Activated naive CD8-positive, alpha-beta T cell treated with anti-CD3 and anti-CD28 coated beads, Interleukin-2, amount 50 U/mL, for 24 hours (primary cell): ENCODE measurements at regions not wholly inside any gene's neighbourhood (a gene's known extent, or its start where the extent isn't known, plus 50 kb on each side); places are given as distances from the start of the nearest gene placed in this dataset.

ENCODE experiments used
- ATAC-seq: fragments of 150-1000 bp; cut with Tn5 transposase; one replicate; pipeline ENCODE4 v1.10.0; 2021
- DNase-seq: peaks from one replicate; pipeline ENCODE4 v3.0.0; 2021
- H3K27ac Mint-ChIP-seq: one replicate; pipeline ENCODE4 v1.8.0; 2021; ENCODE audit warnings: mild to moderate bottlenecking, mixed read lengths
- H3K27me3 Mint-ChIP-seq: one replicate; pipeline ENCODE4 v1.8.0; 2021; ENCODE audit warnings: mixed read lengths
- H3K36me3 Mint-ChIP-seq: one replicate; pipeline ENCODE4 v1.8.0; 2021; ENCODE audit warnings: low read depth, mixed read lengths
- H3K4me1 Mint-ChIP-seq: one replicate; pipeline ENCODE4 v1.8.0; 2021; ENCODE audit warnings: mixed read lengths
- H3K4me3 Mint-ChIP-seq: one replicate; pipeline ENCODE4 v1.8.0; 2021; ENCODE audit warnings: mild to moderate bottlenecking, moderate library complexity, mixed read lengths
- H3K9me3 Mint-ChIP-seq: one replicate; pipeline ENCODE4 v1.8.0; 2021; ENCODE audit warnings: mixed read lengths

DNA sequence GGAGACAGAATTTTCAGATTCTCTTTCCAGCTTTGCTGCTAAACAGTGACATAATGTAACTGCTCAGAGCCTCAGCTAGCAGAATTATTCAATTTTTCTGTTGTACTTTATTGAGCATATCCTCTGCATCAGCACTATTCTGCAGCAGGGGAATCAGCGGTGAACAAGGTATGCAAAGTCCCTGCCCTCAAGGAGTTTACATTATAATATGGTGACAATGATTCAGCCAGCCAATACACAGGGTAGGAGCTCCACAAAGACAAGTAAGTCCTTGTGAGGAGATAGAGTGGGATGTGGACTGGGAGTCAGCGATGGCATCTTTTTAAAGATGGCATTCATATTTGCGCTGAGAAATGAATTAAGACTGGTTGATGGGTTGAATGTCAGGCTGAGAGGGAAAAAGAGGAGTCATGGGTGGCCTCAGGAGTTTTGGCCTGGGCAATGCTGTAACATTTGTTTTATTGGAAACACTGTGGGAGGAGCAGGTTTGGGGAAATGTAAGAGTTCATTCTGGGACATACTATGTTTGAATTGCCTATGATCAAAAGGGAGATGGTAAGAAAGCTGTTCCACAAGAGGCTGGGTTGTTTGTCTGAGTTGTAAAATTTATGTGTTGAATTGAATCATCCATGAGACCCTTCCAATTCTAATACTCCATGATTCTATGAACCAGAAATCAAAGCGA lies 194.5 kb downstream of the PLK2 start:
- no peaks in the 10 kb centered on the region for H3K36me3 Mint-ChIP-seq
- ATAC-seq (no peak), DNase-seq (no peak)

DNA sequence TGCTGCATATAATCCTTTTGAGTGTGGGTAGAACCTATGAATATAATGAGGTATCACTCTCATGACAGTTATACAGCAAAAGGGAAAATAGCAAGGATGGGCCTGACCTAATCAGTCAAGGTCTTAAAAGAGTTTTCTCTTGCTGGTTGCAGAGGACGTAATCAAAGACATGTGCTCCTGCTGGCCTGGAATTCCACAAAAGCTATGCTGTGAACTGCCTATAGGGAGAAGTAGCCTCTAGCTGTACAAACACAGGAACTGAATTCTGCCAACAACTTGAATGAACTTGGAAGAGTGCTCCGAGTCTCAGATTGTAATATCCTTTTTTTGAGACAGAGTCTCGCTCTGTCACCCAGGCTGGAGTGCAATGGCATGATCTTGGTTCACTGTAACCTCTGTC lies 195.6 kb downstream of the PLK2 start:
- H3K4me1 Mint-ChIP-seq: no peaks in the 10 kb centered on the region
- no peaks in the 10 kb centered on the region for H3K36me3 Mint-ChIP-seq
- H3K9me3 Mint-ChIP-seq: no peaks in the 10 kb centered on the region
- no peak overlapping the region for H3K4me3 Mint-ChIP-seq
- ATAC-seq (no peak), DNase-seq (no peak)
- H3K27me3 Mint-ChIP-seq: peaks cover 3% of the 10 kb centered on the region
- H3K27ac Mint-ChIP-seq: no peak overlapping the region

More for the DNA sequence above, 194.5 kb downstream of the PLK2 start:
- H3K27me3 Mint-ChIP-seq: peaks cover 3% of the 10 kb centered on the region
- H3K4me3 Mint-ChIP-seq: no peak overlapping the region
- no peaks in the 10 kb centered on the region for H3K9me3 Mint-ChIP-seq
- H3K27ac Mint-ChIP-seq: no peak overlapping the region
- no peaks in the 10 kb centered on the region for H3K4me1 Mint-ChIP-seq

DNA sequence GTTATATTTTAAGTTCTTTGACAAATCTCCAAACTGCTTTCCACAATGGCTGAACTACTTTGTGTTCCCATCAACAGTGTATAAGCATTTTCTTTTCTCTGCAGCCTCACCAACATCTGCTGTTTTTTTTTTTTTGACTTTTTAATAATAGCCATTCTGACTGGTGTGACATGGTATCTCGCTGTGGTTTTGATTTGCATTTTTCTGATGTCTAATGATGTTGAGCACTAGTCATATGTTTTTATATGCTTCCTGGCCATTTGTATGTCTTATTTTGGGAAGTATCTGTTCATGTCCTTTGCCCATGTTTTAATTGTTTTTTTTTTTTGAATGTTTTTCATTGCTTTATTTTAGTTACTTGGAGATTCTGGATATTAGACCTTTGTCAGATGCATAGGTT lies 196.6 kb downstream of the PLK2 start:
- peaks cover 3% of the 10 kb centered on the region for H3K27me3 Mint-ChIP-seq
- H3K9me3 Mint-ChIP-seq: no peaks in the 10 kb centered on the region
- no peak overlapping the region for H3K27ac Mint-ChIP-seq
- no peak overlapping the region for H3K4me3 Mint-ChIP-seq
- DNase-seq (no peak), ATAC-seq (no peak)
- H3K36me3 Mint-ChIP-seq: no peaks in the 10 kb centered on the region
- no peaks in the 10 kb centered on the region for H3K4me1 Mint-ChIP-seq

DNA sequence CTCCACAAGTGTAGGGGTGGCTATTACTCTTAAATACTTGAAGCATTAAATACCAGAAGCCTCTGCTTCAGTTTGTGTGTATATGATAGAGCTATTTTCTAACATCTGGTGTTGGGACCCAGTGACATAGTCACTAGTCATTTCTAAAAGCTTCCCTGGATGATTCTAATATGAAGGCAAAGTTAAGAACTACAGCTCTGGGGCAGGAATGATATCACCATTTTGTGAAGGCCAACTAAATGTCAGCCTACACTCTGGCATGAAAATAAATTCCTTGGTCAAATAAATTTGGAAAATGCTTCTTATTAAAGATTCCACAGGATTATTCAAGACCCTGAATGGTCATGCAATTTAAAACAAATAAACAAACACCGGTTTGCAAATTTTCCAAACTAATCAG lies 197.7 kb downstream of the PLK2 start:
- no peaks in the 10 kb centered on the region for H3K4me1 Mint-ChIP-seq
- no peak overlapping the region for H3K27ac Mint-ChIP-seq
- DNase-seq: no peak
- H3K9me3 Mint-ChIP-seq: no peaks in the 10 kb centered on the region
- no peak for ATAC-seq
- H3K36me3 Mint-ChIP-seq: no peaks in the 10 kb centered on the region
- H3K4me3 Mint-ChIP-seq: no peak overlapping the region
- H3K27me3 Mint-ChIP-seq: peaks cover 3% of the 10 kb centered on the region

DNA sequence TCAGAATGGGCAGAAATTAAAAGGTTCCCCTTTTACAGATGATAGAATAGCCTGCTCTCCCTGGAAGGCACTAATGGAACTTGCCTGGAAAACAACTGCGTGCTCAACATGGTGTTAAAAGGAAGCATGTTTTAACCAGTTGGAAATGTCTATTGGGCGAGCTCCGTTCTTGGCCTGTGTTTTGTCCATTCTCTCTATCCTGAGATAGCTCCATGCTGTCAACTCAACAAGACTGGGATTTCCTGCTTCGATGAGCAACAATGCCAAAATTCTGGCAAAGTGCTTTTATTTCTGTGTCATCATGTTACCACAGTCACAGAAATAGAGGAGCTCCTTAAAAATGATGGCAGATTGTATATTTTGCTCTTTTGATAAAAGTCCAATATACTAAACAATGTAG lies 198.3 kb downstream of the PLK2 start:
- H3K4me1 Mint-ChIP-seq: no peaks in the 10 kb centered on the region
- peaks cover 3% of the 10 kb centered on the region for H3K27me3 Mint-ChIP-seq
- DNase-seq: no peak
- no peaks in the 10 kb centered on the region for H3K36me3 Mint-ChIP-seq
- no peak for ATAC-seq
- H3K4me3 Mint-ChIP-seq: no peak overlapping the region
- H3K9me3 Mint-ChIP-seq: no peaks in the 10 kb centered on the region
- H3K27ac Mint-ChIP-seq: no peak overlapping the region

DNA sequence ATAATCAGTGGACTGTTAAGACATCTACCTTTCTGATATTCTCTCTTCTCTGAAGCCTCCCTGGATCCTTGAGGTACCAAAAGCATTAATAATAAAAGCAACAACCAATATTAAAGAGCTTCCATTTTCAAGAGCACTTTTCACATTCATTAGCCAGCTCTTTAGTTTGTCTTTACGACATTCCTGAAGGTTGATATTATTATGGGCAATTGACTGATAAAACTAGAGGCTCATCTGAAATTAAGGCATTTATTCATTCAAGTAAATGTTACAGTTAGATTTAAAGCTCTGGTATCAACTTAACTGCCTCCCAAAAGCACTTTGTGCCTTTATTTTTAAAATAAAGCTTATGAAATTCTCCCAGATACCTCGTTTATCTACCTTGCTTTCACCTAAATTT lies 199.6 kb downstream of the PLK2 start:
- H3K27ac Mint-ChIP-seq: no peak overlapping the region
- H3K9me3 Mint-ChIP-seq: no peaks in the 10 kb centered on the region
- H3K27me3 Mint-ChIP-seq: peaks cover 3% of the 10 kb centered on the region
- no peak overlapping the region for H3K4me3 Mint-ChIP-seq
- H3K4me1 Mint-ChIP-seq: no peaks in the 10 kb centered on the region
- DNase-seq (no peak), ATAC-seq (no peak)
- H3K36me3 Mint-ChIP-seq: no peaks in the 10 kb centered on the region

DNA sequence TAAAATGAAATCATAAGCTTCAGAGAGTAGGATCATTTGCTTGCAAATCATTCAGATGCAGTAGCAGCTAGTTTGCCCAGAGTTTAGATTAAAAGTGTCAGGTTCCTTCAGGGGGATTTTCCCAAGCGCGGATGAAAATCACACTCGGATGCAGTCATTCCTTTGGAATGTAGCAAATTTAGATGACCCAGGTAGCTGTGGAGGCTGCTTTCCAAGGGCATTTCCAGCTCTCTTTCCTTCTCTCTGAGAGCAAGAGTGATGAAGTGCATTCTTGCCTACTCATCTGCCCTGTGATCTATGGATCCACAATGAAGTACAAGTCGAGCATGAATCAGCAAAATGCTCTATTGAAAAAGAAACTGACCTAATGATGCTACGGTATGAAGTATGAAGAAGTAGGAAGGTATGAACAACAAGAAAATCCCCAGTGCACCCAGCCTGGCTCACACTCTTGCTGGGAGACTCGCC lies 200.2 kb downstream of the PLK2 start:
- Mint-ChIP-seq H3K9me3 (no peaks in the 10 kb centered on the region), H3K4me3 (no peak overlapping the region), H3K4me1 (no peaks in the 10 kb centered on the region), H3K36me3 (no peaks in the 10 kb centered on the region), H3K27ac (no peak overlapping the region), H3K27me3 (peaks cover 3% of the 10 kb centered on the region)
- DNase-seq (no peak), ATAC-seq (no peak)

DNA sequence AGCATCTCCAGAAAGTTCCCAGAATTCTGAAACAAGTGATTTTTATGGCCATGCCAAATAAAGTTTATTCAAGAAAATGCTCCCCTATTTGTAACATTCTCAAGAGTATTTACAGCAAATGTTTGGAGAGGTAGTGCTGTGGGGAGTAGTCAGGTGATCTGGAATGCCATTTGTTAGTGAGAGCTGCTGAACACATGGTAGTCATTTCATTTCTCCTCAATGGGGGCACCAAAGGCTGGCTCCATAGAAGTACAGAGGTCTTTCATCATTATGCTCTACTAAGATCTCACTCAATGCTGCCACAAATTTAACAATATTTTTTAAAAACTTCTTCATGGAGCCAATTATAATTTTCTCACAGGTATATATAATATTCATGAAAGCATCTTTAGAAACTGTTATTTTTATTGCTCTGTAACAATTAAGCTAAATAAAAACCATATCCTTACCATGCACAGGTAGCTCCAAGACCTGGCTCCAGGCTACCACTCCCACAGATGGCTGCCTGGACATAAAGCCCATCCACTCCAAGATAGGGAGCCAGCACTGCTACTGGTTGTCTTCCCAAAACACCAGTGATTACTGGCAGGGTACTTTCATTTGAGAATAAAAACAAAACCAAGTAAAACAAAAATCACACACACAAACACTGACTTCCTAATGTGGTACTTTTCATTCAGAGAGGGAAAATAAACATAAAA lies 200.8 kb downstream of the PLK2 start:
- Mint-ChIP-seq H3K36me3 (no peaks in the 10 kb centered on the region), H3K4me1 (no peaks in the 10 kb centered on the region), H3K9me3 (no peaks in the 10 kb centered on the region), H3K27me3 (peaks cover 3% of the 10 kb centered on the region), H3K4me3 (no peak overlapping the region), H3K27ac (no peak overlapping the region)
- ATAC-seq (no peak), DNase-seq (no peak)

DNA sequence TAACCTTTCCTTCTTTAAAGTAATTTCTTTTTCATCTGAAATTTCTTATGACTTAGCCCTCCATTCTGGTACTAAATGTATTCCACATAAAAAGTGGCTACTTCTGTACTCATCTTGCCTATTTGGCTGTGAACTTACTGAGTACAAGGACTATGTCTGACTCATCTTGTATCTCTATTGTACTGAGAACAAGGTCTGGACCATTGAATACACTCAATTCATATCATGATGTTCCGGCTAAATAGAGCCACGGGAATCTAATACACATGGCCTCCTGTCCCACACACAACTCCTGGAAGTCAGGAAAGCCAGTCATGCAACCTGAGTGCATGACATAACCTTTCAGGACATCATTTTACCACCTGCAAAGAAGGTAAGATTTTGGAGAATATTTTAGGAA lies 203.9 kb downstream of the PLK2 start:
- Mint-ChIP-seq H3K27me3 (no peaks in the 10 kb centered on the region), H3K36me3 (no peaks in the 10 kb centered on the region), H3K27ac (no peak overlapping the region), H3K4me1 (no peaks in the 10 kb centered on the region), H3K4me3 (no peak overlapping the region), H3K9me3 (no peaks in the 10 kb centered on the region)
- DNase-seq (no peak), ATAC-seq (no peak)

DNA sequence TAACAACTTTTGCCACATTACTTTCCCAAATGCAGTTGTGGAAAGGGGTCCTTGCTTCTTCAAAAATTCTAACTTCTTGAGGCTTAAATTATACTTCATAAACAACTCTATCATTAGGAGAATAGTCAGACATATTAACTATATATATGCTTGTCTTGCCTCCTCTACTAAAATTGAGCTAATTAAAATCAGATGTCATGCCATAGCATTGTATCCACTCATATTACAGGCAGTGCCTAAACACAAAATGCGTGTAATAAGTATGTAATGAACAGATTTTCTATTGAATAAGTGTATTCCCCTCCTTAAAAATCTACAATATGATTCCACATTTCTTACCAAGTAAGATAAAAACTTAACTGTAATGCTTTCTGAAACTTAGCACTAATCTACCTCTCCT lies 204.5 kb downstream of the PLK2 start:
- Mint-ChIP-seq H3K36me3 (no peaks in the 10 kb centered on the region), H3K27ac (no peak overlapping the region), H3K9me3 (no peaks in the 10 kb centered on the region), H3K4me3 (no peak overlapping the region), H3K27me3 (no peaks in the 10 kb centered on the region), H3K4me1 (no peaks in the 10 kb centered on the region)
- ATAC-seq (no peak), DNase-seq (no peak)

DNA sequence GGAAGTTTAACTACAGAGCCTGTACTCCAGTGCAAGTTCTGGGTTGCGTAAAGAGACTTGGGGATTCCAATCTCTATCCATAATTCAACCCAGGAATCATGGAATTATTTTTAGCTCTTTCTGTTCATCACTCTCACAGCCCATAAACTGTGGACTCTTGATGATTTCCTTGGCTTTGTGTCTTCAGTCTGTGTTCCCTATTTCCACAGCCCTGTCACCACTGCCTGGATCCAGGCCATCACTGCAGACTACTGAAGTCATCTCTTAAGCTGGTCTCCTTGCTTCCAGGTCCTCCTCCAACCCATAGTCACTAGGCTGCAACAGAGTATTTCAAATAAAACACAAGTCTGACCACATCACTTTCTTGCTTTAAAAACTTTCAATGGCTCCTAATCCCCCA lies 211.7 kb downstream of the PLK2 start:
- no peak overlapping the region for H3K27ac Mint-ChIP-seq
- no peak for ATAC-seq
- H3K36me3 Mint-ChIP-seq: no peaks in the 10 kb centered on the region
- no peaks in the 10 kb centered on the region for H3K9me3 Mint-ChIP-seq
- no peak for DNase-seq
- H3K4me1 Mint-ChIP-seq: no peaks in the 10 kb centered on the region
- H3K4me3 Mint-ChIP-seq: no peak overlapping the region
- H3K27me3 Mint-ChIP-seq: peaks cover 9% of the 10 kb centered on the region

DNA sequence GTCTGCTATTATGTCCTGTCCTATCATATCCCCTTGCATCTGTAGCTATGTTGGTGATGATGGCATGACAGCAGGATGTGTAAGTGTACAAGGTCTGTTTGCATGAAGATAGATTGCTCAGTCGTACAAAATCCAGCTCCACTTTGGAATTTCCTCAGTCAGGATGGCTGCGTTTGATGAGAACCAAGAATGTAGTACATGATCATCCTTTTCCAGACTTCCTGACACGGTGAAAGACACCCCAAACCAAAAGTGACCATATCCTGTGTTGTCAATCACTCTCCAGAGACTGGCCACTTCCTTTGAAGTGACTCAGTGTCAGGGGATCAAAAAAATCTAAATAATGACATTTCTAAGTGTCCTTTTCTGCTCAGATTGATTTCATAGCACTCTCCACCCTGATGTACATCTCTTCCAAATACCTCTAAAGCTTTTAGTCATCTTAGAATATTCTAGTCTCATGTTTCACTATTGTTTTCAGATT lies 213.4 kb downstream of the PLK2 start:
- Mint-ChIP-seq H3K4me1 (no peaks in the 10 kb centered on the region), H3K27me3 (peaks cover 9% of the 10 kb centered on the region), H3K4me3 (no peak overlapping the region), H3K9me3 (no peaks in the 10 kb centered on the region), H3K27ac (no peak overlapping the region), H3K36me3 (no peaks in the 10 kb centered on the region)
- no peak for DNase-seq
- no peak for ATAC-seq

DNA sequence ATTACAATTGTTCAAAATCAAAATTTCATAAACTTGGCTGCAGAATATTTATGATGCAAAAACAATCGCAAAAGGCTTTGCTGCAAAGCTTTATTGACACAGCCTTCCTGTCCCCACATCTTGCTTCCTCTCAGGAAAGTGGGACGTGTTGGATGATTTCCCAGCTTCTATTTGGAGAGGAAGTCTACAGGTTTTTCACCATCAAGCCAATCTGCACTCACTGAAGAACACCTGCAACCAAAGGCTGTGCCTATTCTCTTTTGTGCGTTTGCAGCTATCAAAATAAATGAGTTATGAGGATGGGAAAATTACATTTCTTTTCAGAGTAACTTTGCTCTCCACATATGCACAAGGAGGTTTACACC lies 214.4 kb downstream of the PLK2 start:
- H3K27ac Mint-ChIP-seq: no peak overlapping the region
- no peak overlapping the region for H3K4me3 Mint-ChIP-seq
- peaks cover 9% of the 10 kb centered on the region for H3K27me3 Mint-ChIP-seq
- ATAC-seq: no peak
- H3K36me3 Mint-ChIP-seq: no peaks in the 10 kb centered on the region
- H3K9me3 Mint-ChIP-seq: no peaks in the 10 kb centered on the region
- DNase-seq: no peak
- no peaks in the 10 kb centered on the region for H3K4me1 Mint-ChIP-seq

DNA sequence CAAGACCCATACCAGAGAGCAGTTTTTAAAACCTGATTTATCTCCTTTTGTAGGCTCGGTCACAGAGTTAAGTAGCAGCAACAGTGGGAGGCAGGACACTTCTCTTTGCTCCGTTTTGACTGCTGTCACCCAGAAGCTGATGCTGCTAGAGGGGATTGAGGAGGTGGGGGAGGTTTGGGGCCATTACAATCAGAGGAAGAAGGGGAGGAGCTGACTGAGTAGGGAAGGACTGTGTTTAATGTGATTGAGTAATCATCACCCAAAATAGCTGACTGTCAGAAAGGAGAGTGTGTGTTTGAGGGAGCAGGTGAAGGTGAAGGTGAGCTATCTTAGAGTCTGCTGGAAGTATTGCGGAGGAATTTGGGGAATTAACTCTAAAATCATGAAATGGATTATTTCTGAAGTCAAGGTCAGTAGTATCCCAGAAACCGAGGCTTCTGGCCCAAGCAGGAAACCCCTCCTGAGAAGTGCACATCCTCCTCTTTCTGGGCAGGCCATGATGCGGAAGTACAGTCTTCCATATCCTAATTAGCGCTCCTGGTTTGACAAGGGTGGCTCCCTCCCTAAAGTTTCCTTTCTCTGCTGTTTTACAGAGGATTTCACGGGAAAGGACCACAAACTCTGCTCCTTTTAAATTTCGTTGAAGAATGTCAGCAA lies 214.9 kb downstream of the PLK2 start:
- Mint-ChIP-seq H3K36me3 (no peaks in the 10 kb centered on the region), H3K27me3 (peaks cover 9% of the 10 kb centered on the region), H3K4me1 (no peaks in the 10 kb centered on the region), H3K27ac (no peak overlapping the region), H3K9me3 (no peaks in the 10 kb centered on the region), H3K4me3 (no peak overlapping the region)
- ATAC-seq (no peak), DNase-seq (no peak)

DNA sequence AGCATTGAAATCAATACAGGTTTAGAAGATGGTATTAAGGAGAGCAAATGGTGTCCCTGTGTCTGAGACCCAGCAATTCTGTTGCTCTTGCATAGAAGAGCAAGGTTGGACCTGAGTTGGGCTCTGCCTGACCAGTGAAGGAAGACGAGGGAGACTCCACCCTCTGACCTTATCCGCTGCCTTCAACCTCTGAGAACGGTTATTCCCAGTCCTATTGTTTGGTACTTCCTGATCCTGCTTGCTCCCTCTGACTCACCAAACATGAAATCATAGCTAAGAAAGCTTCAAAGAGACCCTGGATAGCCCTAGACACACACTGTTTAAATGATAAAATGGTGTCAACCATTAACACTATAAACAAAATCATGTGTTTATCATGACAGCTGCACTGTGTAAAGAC lies 218.5 kb downstream of the PLK2 start:
- Mint-ChIP-seq H3K36me3 (no peaks in the 10 kb centered on the region), H3K27me3 (peaks cover 4% of the 10 kb centered on the region), H3K27ac (no peak overlapping the region), H3K9me3 (no peaks in the 10 kb centered on the region), H3K4me1 (no peaks in the 10 kb centered on the region), H3K4me3 (no peak overlapping the region)
- no peak for DNase-seq
- ATAC-seq: no peak
